PC-3 (cell line): ENCODE measurements at regions not wholly inside any gene's neighbourhood (a gene's known extent, or its start where the extent isn't known, plus 50 kb on each side); places are given as distances from the start of the nearest gene placed in this dataset.

Experiments
- ATAC-seq: fragments of 200-7000 bp; cut with Tn5 transposase; 2 replicates; pipeline ENCODE4 v1.9.1; 2020; ENCODE audit warnings: mild to moderate bottlenecking, moderate library complexity
- BruUV-seq: library from RNA; stranded (reverse); fragments of 400-500 nt; replicated peaks from 2 replicates; lab custom pipeline; 2021; lab: Mats Ljungman, UMichigan
- CTCF ChIA-PET: fragments of 300-600 bp; sonication (Branson Sonifier 250); formaldehyde crosslinking; loops from one replicate; lab custom pipeline; 2022; ENCODE audit warnings: antibody characterized with exemption; lab: Charles Lee
- POLR2A ChIA-PET: fragments of 300-600 bp; sonication (Branson Sonifier 250); formaldehyde crosslinking; loops from one replicate; lab custom pipeline; 2022; ENCODE audit warnings: antibody characterized with exemption; ENCODE audit not compliant: unreplicated experiment; lab: Charles Lee
- DNase-seq: peaks from one replicate; pipeline ENCODE4 v3.0.0-alpha.2; 2015
- H2AFZ ChIP-seq: fragments of 300-600 bp; sonication (generic); 2 replicates; pipeline ENCODE4 v1.6.0; 2016; ENCODE audit warnings: antibody characterized with exemption, low read length
- H3F3A ChIP-seq: fragments of 300-600 bp; sonication (generic); one replicate; pipeline ENCODE4 v1.6.0; 2017; ENCODE audit warnings: antibody characterized with exemption, low read length, control low read depth, mild to moderate bottlenecking; ENCODE audit not compliant: unreplicated experiment
- H3K27ac ChIP-seq: fragments of 300-600 bp; sonication (generic); 2 replicates; pipeline ENCODE4 v1.5.1; 2016; ENCODE audit warnings: mild to moderate bottlenecking, low read length
- H3K27me3 ChIP-seq: fragments of 300-600 bp; sonication (generic); 2 replicates; pipeline ENCODE4 v1.6.1; 2016; ENCODE audit warnings: low read length, mixed read lengths
- H3K36me3 ChIP-seq: fragments of 300-600 bp; sonication (generic); 2 replicates; pipeline ENCODE4 v1.6.1; 2016; ENCODE audit warnings: low read depth, mixed run types, low read length, mixed read lengths
- H3K4me1 ChIP-seq: fragments of 300-600 bp; sonication (generic); 2 replicates; pipeline ENCODE4 v1.5.1; 2016; ENCODE audit warnings: low read length; ENCODE audit not compliant: insufficient read depth
- H3K4me2 ChIP-seq: fragments of 300-600 bp; sonication (generic); 2 replicates; pipeline ENCODE4 v1.6.0; 2016; ENCODE audit warnings: low read length
- H3K4me3 ChIP-seq: fragments of 300-600 bp; sonication (generic); 2 replicates; pipeline ENCODE4 v1.5.1; 2016; ENCODE audit warnings: mild to moderate bottlenecking, low read length, mixed read lengths
- H3K79me2 ChIP-seq: fragments of 300-600 bp; sonication (generic); 2 replicates; pipeline ENCODE4 v1.6.1; 2017; ENCODE audit warnings: low read length, mixed read lengths
- H3K9ac ChIP-seq: fragments of 300-600 bp; sonication (generic); 2 replicates; pipeline ENCODE4 v1.6.0; 2016; ENCODE audit warnings: mild to moderate bottlenecking, low read length
- H3K9me2 ChIP-seq: fragments of 300-600 bp; sonication (generic); replicated peaks from 2 replicates; pipeline ENCODE4 v1.6.1; 2016; ENCODE audit warnings: mixed run types, low read length, mixed read lengths
- H3K9me3 ChIP-seq: fragments of 300-600 bp; sonication (generic); 2 replicates; pipeline ENCODE4 v1.6.1; 2016; ENCODE audit warnings: low read length, mixed read lengths
- H4K20me1 ChIP-seq: fragments of 300-600 bp; sonication (generic); 2 replicates; pipeline ENCODE4 v1.6.1; 2016; ENCODE audit warnings: low read length, mixed read lengths
- CTCF ChIP-seq: fragments of 300-600 bp; sonication (generic); conservative IDR thresholded peaks from 2 replicates; pipeline ENCODE4 v1.5.1; 2017; ENCODE audit warnings: antibody characterized with exemption, low read depth, mild to moderate bottlenecking, low read length
- EZH2 ChIP-seq: fragments of 300-600 bp; sonication (generic); IDR thresholded peaks from one replicate; pipeline ENCODE4 v1.6.1; 2017; ENCODE audit warnings: antibody characterized with exemption, mild to moderate bottlenecking, low read length; ENCODE audit not compliant: unreplicated experiment
- EZH2phosphoT487 ChIP-seq: fragments of 300-600 bp; sonication (generic); IDR thresholded peaks from 2 replicates; pipeline ENCODE4 v1.6.1; 2018; ENCODE audit warnings: mild to moderate bottlenecking, antibody characterized with exemption, low read length, borderline replicate concordance
- intact Hi-C: fragments of 100-400 bp; cut with micrococcal nuclease; formaldehyde crosslinking; loops from 2 replicates; pipeline ENCODE4 v1.9.0; 2023

GRCh38 chr13:99855526-99856420 is 115.8 kb downstream of the ZIC5 start:
- no peaks in the 10 kb centered on the region for H3K36me3 ChIP-seq
- H3K4me2 ChIP-seq, result no peak overlapping the region
- H3K9ac ChIP-seq, result no peak overlapping the region
- no peak overlapping the region for H2AFZ ChIP-seq
- H3K4me3 ChIP-seq, result no peak overlapping the region
- POLR2A ChIA-PET, result no interaction called here
- H3K79me2 ChIP-seq, result no peaks in the 10 kb centered on the region
- CTCF ChIA-PET, result no interaction called here
- intact Hi-C loops, result no loop called here
- no peaks in the 10 kb centered on the region for H4K20me1 ChIP-seq
- no peaks in the 10 kb centered on the region for H3K9me2 ChIP-seq
- ATAC-seq (no peak), DNase-seq (no peak)
- H3F3A ChIP-seq, result no peaks in the 10 kb centered on the region
- H3K27me3 ChIP-seq, result peaks cover 23% of the 10 kb centered on the region
- no peaks in the 10 kb centered on the region for H3K4me1 ChIP-seq
- H3K9me3 ChIP-seq, result no peaks in the 10 kb centered on the region
- H3K27ac ChIP-seq, result no peak overlapping the region
- TF ChIP-seq EZH2phosphoT487 (no peak), CTCF (no peak), EZH2 (no peak)
- no TSS peak for BruUV-seq

DNA sequence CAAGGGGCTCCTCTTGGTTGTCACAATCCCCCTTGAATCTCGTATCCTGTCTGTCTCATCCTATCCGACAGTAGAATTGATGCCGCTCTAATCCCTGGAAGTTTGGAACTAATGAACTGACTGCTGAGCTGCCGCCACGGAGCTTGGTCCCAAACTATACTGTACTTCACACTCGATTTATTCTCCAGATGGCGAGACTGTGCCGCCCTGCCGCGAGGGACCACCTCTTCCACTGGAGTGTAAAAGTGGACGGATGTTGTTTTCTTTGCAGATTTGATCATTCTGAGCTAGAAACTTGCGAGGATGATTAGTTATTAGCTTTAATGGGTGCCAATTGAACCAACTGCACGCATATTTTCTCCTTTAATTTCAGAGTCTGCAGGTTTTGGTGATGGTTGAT is 117.2 kb downstream of the ZIC5 start:
- Histone ChIP-seq H4K20me1 (no peaks in the 10 kb centered on the region), H3K4me2 (no peak overlapping the region), H2AFZ (no peak overlapping the region), H3K9ac (no peak overlapping the region), H3K9me2 (no peaks in the 10 kb centered on the region), H3K27me3 (peaks cover 18% of the 10 kb centered on the region), H3K9me3 (no peaks in the 10 kb centered on the region), H3K36me3 (no peaks in the 10 kb centered on the region), H3K4me3 (no peak overlapping the region), H3F3A (no peaks in the 10 kb centered on the region), H3K79me2 (no peaks in the 10 kb centered on the region), H3K4me1 (no peaks in the 10 kb centered on the region), H3K27ac (no peak overlapping the region)
- no TSS peak for BruUV-seq
- intact Hi-C loops, result no loop called here
- no peak for TF ChIP-seq EZH2phosphoT487
- no peak for TF ChIP-seq CTCF
- TF ChIP-seq EZH2, result no peak
- ATAC-seq (no peak), DNase-seq (no peak)
- ChIA-PET CTCF (no interaction called here), POLR2A (no interaction called here)

- Histone ChIP-seq H3K9ac (no peak overlapping the region), H3K27me3 (peaks cover 11% of the 10 kb centered on the region; the same call in 1 of the 2 replicates), H2AFZ (no peak overlapping the region), H3K4me3 (no peak overlapping the region), H3K36me3 (no peaks in the 10 kb centered on the region), H3K9me3 (no peaks in the 10 kb centered on the region), H3F3A (no peaks in the 10 kb centered on the region), H3K4me2 (no peak overlapping the region), H3K79me2 (no peaks in the 10 kb centered on the region), H3K9me2 (no peaks in the 10 kb centered on the region), H4K20me1 (no peaks in the 10 kb centered on the region), H3K27ac (no peak overlapping the region), H3K4me1 (no peaks in the 10 kb centered on the region)
- POLR2A ChIA-PET, result no interaction called here
- no TSS peak for BruUV-seq
- ATAC-seq (no peak), DNase-seq (no peak)
- CTCF ChIA-PET, result no interaction called here
- TF ChIP-seq EZH2 (no peak), CTCF (no peak), EZH2phosphoT487 (no peak)
- intact Hi-C loops, result no loop called here
Observed at GRCh38 chr13:99847318-99847750, 124.2 kb downstream of the ZIC5 start.
